Middle frontal gyrus (tissue), 1 donor: ENCODE measurements at regions not wholly inside any gene's neighbourhood (a gene's known extent, or its start where the extent isn't known, plus 50 kb on each side); places are given as distances from the start of the nearest gene placed in this dataset.
"Not testable (repeated sequence)": the region's sequence is repeated elsewhere in the genome, so short reads cannot be mapped to it uniquely, and the experiment has no call there.

Experiments
- DNase-seq: peaks from one replicate; pipeline ENCODE4 v3.0.0-alpha.2; 2015; ENCODE audit warnings: low spot score; ENCODE audit errors: extremely low spot score

DNA sequence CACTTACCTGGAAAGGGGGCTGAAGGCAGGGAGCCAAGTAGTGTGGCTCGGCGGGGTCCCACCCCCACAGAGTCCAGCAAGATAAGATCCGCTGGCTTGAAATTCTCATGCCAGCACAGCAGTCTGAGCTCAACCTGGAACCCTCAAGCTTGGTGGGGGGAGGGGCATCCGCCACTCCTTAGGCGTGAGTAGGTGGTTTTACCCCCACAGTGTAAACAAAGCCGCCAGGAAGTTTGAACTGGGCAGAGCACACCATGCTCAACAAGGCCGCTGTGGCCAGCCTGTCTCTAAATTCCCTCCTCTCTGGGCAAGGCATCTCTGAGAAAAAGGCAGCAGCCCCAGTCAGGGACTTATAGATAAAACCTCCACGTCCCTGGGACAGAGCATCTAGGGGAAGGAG is 156.3 kb downstream of the KBTBD8 start:
- DNase-seq: no peak

DNA sequence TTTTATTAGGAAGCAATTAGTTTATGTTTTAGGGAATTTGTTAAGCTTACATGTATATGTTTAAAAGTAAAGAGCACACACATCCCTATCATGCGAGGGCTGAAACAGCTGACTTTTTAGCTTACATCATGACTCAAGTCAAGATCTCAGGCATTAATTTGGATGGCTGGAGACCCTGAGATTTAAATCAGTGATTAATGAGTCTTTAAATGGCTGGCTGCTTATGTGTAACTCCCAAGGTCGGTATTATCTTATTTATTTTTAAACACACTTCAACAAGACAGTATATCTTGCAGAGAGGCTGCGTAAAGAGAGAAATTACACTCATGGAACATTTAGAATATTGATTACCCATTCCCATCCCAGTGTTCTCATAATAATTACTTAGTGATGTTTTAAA is 169.4 kb downstream of the KBTBD8 start:
- DNase-seq: no peak

DNA sequence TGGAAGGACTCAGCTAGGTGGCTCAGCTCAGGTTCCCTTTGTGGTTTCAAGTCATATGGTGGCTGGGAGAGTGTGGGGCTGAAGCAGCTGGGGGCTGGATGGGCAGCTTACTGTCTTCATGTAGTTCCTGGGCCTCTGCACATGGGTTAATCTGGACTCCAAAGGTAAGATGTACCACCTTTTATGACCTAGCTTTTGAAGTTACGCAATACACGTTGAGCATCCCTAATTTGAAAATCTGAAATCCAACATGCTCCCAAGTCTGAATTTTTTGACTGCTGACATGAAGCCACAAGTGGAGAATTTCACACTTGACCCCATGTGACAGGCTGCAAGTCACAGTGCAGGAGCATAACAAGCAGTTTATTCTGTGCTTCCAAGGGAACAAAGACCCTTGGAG is 173.7 kb downstream of the KBTBD8 start:
- no peak for DNase-seq

- not testable (repeated sequence) for DNase-seq
Observed at GRCh38 chr3:67173130-67173529, 175.0 kb downstream of the KBTBD8 start.

- no peak for DNase-seq
Observed at GRCh38 chr3:67176396-67176795, 178.3 kb downstream of the KBTBD8 start.

GRCh38 chr3:67192466-67192865 is 194.4 kb downstream of the KBTBD8 start:
- no peak for DNase-seq

DNA sequence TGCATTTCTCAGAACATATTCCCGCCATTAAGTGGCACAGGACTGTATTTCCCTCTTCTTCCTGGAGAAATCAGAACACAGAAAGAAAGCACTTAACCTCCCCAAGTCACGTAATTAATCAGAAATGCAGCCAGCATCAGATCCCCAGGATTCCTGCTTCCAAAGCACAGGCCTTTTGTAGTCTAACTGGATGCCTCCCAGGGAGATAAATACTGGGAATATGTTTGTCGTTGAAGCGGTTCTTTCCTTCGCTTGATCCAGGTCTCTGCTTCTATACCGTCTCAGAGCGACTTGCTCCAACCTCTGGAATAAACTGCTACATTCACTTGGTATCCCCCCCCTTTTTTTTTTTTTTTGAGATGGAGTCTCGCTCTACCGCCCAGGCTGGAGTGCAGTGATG is 198.6 kb downstream of the KBTBD8 start:
- no peak for DNase-seq

GRCh38 chr3:67198374-67198773 is 200.3 kb downstream of the KBTBD8 start:
- DNase-seq: no peak

DNA sequence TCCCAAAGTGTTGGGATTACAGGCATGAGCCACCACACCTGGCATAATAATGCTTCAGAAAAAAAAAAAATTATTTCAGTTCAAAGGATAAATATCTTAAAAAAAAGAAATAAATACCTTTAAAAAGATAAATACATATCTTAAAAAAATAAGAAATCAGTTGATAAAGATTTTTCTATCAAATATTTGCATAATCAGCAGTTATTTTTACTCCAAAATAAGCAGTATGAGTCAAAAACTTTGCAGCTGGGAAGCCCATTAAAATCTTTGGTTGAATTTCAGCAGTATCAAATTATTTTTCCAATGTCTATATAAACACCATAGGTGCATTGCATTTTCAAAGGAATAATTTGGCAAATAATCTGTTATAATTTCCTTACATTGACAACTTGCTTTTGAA is 202.5 kb downstream of the KBTBD8 start:
- no peak for DNase-seq

GRCh38 chr3:67201026-67201425 is 202.9 kb downstream of the KBTBD8 start:
- no peak for DNase-seq

GRCh38 chr3:67202053-67202452 is 203.9 kb downstream of the KBTBD8 start:
- no peak for DNase-seq

- no peak for DNase-seq
Observed at GRCh38 chr3:67204951-67205350, 206.8 kb downstream of the KBTBD8 start.

DNA sequence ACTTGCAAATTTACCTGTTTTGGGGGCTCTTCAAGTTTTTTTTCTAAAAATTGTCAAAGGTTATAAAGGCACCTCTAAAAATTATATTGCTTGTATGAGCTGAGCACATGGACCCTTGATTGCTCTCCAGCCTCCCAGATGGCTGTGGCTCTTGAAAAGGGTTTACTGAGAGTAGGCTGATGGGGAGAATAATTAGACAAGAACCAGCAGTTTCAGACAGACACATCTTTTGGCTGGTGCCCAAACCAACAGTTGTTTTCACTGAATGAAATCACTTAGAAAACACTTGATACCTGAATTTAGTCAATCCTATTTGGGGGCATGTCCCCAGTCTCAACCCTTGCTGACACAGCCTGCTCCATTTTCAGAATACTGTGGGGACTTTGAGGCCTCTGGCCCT is 217.6 kb downstream of the KBTBD8 start:
- DNase-seq: no peak

GRCh38 chr3:67227030-67227429 is 228.9 kb downstream of the KBTBD8 start:
- DNase-seq: no peak

- no peak for DNase-seq
Observed at GRCh38 chr3:67228136-67228535, 230.0 kb downstream of the KBTBD8 start.

DNA sequence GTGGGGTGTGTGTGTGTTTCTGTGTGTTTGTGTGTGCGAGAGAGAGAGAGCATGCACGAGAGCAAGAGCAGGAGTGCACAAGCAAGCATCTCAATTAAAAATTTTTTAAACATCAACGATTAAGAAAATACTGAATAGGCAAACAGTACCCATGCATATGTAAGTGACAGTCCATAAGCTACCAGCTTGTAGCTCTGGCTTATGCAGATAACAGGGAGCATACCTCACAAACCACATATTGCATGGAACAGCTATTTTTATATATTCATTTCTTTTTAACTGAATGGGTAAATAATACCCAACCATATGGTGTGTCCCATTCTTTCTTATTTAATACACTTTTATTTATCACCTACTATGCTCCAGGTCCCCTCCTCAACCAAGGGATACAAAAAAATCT is 234.5 kb downstream of the KBTBD8 start:
- DNase-seq: no peak

GRCh38 chr3:67239353-67239752 is 241.2 kb downstream of the KBTBD8 start:
- DNase-seq: no peak

DNA sequence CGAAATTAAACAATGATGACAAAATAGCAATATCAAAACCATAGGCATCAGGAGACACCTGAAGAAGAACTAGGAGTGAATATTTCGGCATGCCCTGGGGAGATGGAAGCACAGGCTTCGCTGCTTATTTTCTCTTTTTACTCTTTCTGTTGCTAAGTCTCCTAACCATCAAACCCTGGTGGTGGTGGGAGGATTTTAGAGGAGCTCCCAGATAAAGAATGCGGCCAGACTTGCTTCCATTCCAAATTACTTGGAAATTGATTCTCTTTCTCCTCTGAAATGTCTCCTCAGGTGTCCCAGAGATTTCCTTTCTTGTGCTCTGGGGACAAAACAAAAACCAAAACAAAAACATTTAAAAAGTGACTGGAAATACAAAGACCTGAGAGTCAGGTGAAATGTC is 243.0 kb downstream of the KBTBD8 start:
- no peak for DNase-seq

- DNase-seq: no peak
Observed at GRCh38 chr3:67244130-67244529, 246.0 kb downstream of the KBTBD8 start.

- no peak for DNase-seq
Observed at GRCh38 chr3:67245545-67245944, 247.4 kb downstream of the KBTBD8 start.

GRCh38 chr3:67248726-67249125 is 250.6 kb downstream of the KBTBD8 start:
- DNase-seq: no peak

DNA sequence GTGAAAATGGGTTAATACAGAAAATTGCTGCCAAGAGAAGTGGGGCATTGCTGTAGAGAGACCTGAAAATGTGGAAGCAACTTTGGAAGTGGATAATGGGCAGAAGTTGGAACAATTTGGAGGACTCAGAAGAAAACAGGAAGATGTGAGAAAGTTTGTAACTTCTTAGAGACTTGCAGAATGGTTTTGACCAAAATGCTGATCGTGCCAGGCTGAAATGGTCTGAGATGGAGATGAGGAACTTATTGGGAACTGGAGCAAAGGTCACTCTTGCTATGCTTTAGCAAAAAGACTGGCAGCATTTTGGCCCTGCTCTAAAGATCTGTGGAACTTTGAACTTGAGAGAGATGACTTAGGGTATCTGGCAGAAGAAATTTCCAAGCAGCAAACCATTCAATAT is 254.8 kb downstream of the KBTBD8 start:
- DNase-seq: not testable (repeated sequence)

DNA sequence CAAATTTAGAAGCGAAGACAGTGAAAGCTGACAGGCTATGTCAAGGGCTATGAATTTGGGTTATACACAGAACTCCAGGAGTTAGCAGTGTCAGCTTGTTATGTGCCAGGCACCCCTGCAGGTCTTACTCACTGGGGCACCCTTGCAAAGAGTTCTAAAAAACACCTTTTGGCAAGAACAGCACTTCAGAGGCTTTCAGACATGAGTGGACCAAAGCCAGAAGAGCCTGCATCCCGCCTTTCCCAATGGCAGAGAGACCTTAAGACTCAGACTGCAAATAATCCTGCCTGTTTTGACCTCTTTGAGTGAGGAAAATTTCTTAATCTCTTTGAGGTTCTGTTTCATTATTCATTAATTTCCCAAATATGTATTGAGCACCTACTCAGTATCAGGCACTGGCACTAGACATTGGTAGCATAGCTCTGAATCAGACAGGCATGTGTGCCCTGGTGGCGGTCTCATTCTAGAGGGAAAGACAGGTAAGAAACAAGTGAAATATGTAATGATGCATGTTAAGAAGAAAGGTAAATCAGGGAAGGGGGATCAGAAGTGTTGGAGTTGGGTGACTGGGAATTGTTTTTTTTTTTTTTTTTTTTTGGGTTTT is 280.0 kb downstream of the KBTBD8 start:
- no peak for DNase-seq

- DNase-seq: no peak
Observed at GRCh38 chr3:67286586-67286985, 288.5 kb downstream of the KBTBD8 start.
